GM21737 (cell line): ENCODE measurements at regions not wholly inside any gene's neighbourhood (a gene's known extent, or its start where the extent isn't known, plus 50 kb on each side); places are given as distances from the start of the nearest gene placed in this dataset.

ENCODE experiments used
- ATAC-seq: cut with Tn5 transposase; IDR thresholded peaks from one replicate; pipeline ENCODE4 v1.9.1; 2021; ENCODE audit warnings: mild to moderate bottlenecking, moderate library complexity; ENCODE audit not compliant: unreplicated experiment

DNA sequence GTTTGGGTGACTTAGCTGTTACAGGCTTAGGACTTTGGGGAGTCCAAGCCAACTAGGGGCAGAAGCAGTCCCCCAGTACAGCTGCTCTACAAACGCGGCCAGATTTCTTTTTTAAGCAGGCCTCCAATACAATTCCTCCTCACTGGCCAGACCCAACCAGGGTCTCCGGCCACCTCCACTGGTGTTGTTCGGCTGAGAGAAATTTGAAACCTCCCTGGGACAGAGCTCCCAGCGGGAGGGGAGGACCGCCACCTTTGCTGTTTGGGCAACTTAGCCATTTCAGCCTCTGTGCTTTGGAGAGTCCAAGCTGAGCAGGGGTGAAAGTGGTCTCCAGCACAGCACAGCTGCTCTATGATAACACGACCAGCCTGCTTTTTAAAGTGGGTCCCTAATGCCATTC, 59.4 kb upstream of the KHDRBS2 start:
- no peak for ATAC-seq

DNA sequence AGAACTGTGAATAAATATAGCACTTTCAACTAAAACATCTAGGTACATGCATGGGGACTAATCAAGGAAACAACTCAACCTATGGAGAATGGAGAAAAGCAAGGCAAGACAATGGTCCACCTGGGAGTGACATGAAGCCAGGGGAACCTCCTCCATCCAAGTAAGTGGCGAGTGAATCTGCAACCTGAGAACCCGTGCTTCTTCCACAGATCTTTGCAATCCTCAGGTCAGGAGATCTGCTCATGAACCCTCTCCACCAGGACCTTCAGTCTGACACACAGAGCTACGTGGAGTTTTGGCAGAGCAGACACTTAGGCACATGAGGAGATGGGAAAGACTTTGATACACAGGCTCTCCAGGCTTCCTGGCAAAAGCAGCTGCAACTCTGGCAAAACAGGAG, 58.8 kb upstream of the KHDRBS2 start:
- ATAC-seq, result no peak

DNA sequence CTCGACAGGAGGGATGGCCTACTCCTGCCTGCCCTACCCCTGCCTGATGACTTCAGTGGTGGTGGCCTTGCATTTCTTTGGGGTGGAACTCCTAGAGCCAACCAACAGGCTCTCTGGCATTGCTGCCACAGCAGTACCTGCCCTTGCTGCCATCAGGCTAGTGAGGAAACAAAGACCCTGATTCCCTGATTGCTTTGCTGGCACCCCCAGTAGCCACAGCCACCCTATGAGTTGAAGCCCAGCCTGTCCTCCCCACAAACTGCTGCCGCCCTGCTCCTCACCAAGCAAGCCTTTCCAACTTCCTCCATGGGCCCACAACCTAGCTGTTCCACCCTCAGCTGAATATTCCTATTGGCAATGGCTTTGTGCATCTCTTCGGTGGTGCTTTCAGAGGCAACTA, 52.5 kb upstream of the KHDRBS2 start:
- ATAC-seq, result no peak
